ENCODE measurements at regions not wholly inside any gene's neighbourhood (a gene's known extent, or its start where the extent isn't known, plus 50 kb on each side); places are given as distances from the start of the nearest gene placed in this dataset.

DNA sequence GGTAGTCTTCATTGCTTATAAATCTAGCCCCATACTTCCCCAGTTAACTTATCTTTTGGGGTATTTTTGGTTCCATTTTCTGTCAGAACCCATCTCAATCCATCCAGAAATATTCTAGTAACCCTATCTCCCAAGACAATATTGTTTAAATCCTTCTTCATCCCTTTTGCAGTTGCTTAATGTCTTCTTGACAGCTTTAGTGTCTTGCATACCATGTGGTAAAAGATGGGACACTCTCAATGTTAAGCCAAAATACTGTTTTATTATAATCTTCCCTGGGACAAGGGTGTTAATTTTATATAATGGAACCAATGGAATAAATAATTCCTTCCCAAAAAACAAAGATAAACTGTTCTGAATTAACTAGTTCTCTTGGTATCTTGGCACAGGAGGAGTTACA, 450.2 kb downstream of the CCER1 start:
- TF ChIP-seq, protein P1, sequence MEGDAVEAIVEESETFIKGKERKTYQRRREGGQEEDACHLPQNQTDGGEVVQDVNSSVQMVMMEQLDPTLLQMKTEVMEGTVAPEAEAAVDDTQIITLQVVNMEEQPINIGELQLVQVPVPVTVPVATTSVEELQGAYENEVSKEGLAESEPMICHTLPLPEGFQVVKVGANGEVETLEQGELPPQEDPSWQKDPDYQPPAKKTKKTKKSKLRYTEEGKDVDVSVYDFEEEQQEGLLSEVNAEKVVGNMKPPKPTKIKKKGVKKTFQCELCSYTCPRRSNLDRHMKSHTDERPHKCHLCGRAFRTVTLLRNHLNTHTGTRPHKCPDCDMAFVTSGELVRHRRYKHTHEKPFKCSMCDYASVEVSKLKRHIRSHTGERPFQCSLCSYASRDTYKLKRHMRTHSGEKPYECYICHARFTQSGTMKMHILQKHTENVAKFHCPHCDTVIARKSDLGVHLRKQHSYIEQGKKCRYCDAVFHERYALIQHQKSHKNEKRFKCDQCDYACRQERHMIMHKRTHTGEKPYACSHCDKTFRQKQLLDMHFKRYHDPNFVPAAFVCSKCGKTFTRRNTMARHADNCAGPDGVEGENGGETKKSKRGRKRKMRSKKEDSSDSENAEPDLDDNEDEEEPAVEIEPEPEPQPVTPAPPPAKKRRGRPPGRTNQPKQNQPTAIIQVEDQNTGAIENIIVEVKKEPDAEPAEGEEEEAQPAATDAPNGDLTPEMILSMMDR (IDR thresholded peaks at IDR 0.05; ENCODE audit: insufficient read depth, low read length, poor library complexity, severe bottlenecking), result no peak
- TF ChIP-seq EZH2phosphoT487 (conservative IDR thresholded peaks at IDR 0.05; ENCODE audit: low read length), result no peak
